HFFc6 (cell line): ENCODE measurements at regions not wholly inside any gene's neighbourhood (a gene's known extent, or its start where the extent isn't known, plus 50 kb on each side); places are given as distances from the start of the nearest gene placed in this dataset.

Experiments
- DNase-seq: peaks from one replicate; pipeline ENCODE4 v3.0.0-alpha.2; 2018
- H3K27ac Mint-ChIP-seq: 2 replicates; pipeline ENCODE4 v1.8.0; 2020; ENCODE audit warnings: mild to moderate bottlenecking, mixed read lengths
- H3K27me3 Mint-ChIP-seq: 2 replicates; pipeline ENCODE4 v1.8.0; 2021; ENCODE audit warnings: mild to moderate bottlenecking, moderate library complexity, mixed read lengths; ENCODE audit not compliant: insufficient read depth
- H3K36me3 Mint-ChIP-seq: 2 replicates; pipeline ENCODE4 v1.8.0; 2021; ENCODE audit warnings: low read depth, mixed read lengths
- H3K4me1 Mint-ChIP-seq: 2 replicates; pipeline ENCODE4 v1.8.0; 2020; ENCODE audit warnings: low read depth, mixed read lengths
- H3K4me3 Mint-ChIP-seq: 2 replicates; pipeline ENCODE4 v1.8.0; 2020; ENCODE audit warnings: mild to moderate bottlenecking, moderate library complexity, mixed read lengths
- H3K9me3 Mint-ChIP-seq: 2 replicates; pipeline ENCODE4 v1.8.0; 2020; ENCODE audit warnings: mild to moderate bottlenecking, mixed read lengths
- CTCF ChIP-seq: fragments of 200-600 bp; sonication (generic); IDR thresholded peaks from 2 replicates; pipeline ENCODE4 v1.5.0; 2021; ENCODE audit warnings: antibody characterized with exemption, mild to moderate bottlenecking

GRCh38 chr2:138184428-138184827 is 220.2 kb downstream of the HNMT start:
- H3K9me3 Mint-ChIP-seq, result no peaks in the 10 kb centered on the region
- no peaks in the 10 kb centered on the region for H3K36me3 Mint-ChIP-seq
- no peak overlapping the region for H3K4me3 Mint-ChIP-seq
- H3K4me1 Mint-ChIP-seq, result no peaks in the 10 kb centered on the region
- no peaks in the 10 kb centered on the region; the same call in 1 of the 2 replicates for H3K27me3 Mint-ChIP-seq
- DNase-seq, result no peak
- no peak overlapping the region for H3K27ac Mint-ChIP-seq
- no peak for TF ChIP-seq CTCF

- Mint-ChIP-seq H3K27me3 (no peaks in the 10 kb centered on the region; the same call in 1 of the 2 replicates), H3K4me1 (no peaks in the 10 kb centered on the region), H3K36me3 (no peaks in the 10 kb centered on the region), H3K4me3 (no peak overlapping the region), H3K9me3 (no peaks in the 10 kb centered on the region), H3K27ac (no peak overlapping the region)
- TF ChIP-seq CTCF, result no peak
- no peak for DNase-seq
These were observed 221.6 kb downstream of the HNMT start for GRCh38 chr2:138185827-138186226.

DNA sequence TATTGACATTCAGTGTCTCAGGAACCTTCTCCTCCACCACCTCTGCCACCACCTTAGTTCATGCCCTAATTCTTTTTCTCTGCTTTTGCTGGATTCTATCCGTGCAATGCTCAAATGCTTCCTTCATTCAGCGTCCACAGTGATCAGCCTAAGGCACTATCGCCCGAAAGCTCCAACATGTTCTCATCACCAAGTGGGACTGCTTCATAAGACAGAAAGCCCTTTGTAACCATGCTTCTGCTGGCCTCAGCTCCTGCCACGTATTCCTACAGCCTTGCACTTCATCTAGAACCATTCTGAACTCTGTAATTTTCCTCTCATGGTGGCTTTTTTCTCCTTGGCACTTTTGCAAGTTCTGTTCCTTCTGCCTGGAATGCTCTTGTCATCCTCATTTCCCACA is 222.9 kb downstream of the HNMT start:
- H3K4me1 Mint-ChIP-seq, result no peaks in the 10 kb centered on the region
- H3K9me3 Mint-ChIP-seq, result no peaks in the 10 kb centered on the region
- DNase-seq, result no peak
- no peak for TF ChIP-seq CTCF
- H3K36me3 Mint-ChIP-seq, result no peaks in the 10 kb centered on the region
- H3K27ac Mint-ChIP-seq, result no peak overlapping the region
- H3K27me3 Mint-ChIP-seq, result no peaks in the 10 kb centered on the region; the same call in 1 of the 2 replicates
- H3K4me3 Mint-ChIP-seq, result no peak overlapping the region

- DNase-seq, result no peak
- H3K27me3 Mint-ChIP-seq, result no peaks in the 10 kb centered on the region
- no peaks in the 10 kb centered on the region; the same call in 1 of the 2 replicates for H3K9me3 Mint-ChIP-seq
- no peaks in the 10 kb centered on the region for H3K36me3 Mint-ChIP-seq
- H3K4me3 Mint-ChIP-seq, result no peak overlapping the region
- H3K4me1 Mint-ChIP-seq, result no peaks in the 10 kb centered on the region
- no peak for TF ChIP-seq CTCF
- H3K27ac Mint-ChIP-seq, result no peak overlapping the region
These were observed 226.7 kb downstream of the HNMT start for GRCh38 chr2:138190999-138191398.

- no peaks in the 10 kb centered on the region for H3K36me3 Mint-ChIP-seq
- H3K27ac Mint-ChIP-seq, result no peak overlapping the region
- H3K4me3 Mint-ChIP-seq, result no peak overlapping the region
- no peaks in the 10 kb centered on the region; the same call in 1 of the 2 replicates for H3K9me3 Mint-ChIP-seq
- no peak for DNase-seq
- H3K27me3 Mint-ChIP-seq, result no peaks in the 10 kb centered on the region
- no peaks in the 10 kb centered on the region for H3K4me1 Mint-ChIP-seq
- no peak for TF ChIP-seq CTCF
These were observed 229.3 kb downstream of the HNMT start for GRCh38 chr2:138193416-138194213.
